ENCODE measurements at regions not wholly inside any gene's neighbourhood (a gene's known extent, or its start where the extent isn't known, plus 50 kb on each side); places are given as distances from the start of the nearest gene placed in this dataset.

DNA sequence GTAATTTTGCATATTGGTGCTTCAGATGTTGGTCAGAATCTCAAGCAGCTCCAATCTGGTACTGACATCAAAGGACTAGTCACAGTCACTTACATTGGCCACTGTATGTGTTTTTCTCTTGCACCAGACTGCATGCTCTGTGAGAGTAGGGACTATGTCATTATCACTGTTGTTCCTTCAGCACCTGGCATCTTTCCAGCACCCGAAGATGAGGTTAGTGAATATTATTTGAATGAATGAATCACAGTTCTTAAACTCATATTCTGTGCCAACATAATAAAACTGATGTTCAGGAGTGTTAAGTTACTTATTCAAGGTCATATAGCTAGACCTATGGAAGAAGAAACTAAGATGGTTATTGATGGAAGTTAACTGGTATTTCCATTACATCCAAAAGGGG lies 204.5 kb upstream of the TBX3 start:
- no peak for TF ChIP-seq EZH2phosphoT487 (IDR thresholded peaks at IDR 0.05; ENCODE audit: borderline replicate concordance, low read depth)
- no peak for TF ChIP-seq CTCF (IDR thresholded peaks at IDR 0.05)
- no peak for TF ChIP-seq RAD21 (IDR thresholded peaks at IDR 0.05; ENCODE audit: low read length)
- TF ChIP-seq SMC3 (IDR thresholded peaks at IDR 0.05; ENCODE audit: low read depth, low read length): no peak
- TF ChIP-seq, protein P1, sequence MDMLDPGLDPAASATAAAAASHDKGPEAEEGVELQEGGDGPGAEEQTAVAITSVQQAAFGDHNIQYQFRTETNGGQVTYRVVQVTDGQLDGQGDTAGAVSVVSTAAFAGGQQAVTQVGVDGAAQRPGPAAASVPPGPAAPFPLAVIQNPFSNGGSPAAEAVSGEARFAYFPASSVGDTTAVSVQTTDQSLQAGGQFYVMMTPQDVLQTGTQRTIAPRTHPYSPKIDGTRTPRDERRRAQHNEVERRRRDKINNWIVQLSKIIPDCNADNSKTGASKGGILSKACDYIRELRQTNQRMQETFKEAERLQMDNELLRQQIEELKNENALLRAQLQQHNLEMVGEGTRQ (IDR thresholded peaks at IDR 0.05; ENCODE audit: borderline replicate concordance, low read depth, low read length): no peak
- TF ChIP-seq JUND (IDR thresholded peaks at IDR 0.05): no peak
- TF ChIP-seq, protein P2, sequence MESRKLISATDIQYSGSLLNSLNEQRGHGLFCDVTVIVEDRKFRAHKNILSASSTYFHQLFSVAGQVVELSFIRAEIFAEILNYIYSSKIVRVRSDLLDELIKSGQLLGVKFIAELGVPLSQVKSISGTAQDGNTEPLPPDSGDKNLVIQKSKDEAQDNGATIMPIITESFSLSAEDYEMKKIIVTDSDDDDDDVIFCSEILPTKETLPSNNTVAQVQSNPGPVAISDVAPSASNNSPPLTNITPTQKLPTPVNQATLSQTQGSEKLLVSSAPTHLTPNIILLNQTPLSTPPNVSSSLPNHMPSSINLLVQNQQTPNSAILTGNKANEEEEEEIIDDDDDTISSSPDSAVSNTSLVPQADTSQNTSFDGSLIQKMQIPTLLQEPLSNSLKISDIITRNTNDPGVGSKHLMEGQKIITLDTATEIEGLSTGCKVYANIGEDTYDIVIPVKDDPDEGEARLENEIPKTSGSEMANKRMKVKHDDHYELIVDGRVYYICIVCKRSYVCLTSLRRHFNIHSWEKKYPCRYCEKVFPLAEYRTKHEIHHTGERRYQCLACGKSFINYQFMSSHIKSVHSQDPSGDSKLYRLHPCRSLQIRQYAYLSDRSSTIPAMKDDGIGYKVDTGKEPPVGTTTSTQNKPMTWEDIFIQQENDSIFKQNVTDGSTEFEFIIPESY (IDR thresholded peaks at IDR 0.05; ENCODE audit: borderline replicate concordance, low read depth): no peak
- TF ChIP-seq MAX (IDR thresholded peaks at IDR 0.05; ENCODE audit: low read depth): no peak
- TF ChIP-seq POLR2AphosphoS5 (IDR thresholded peaks at IDR 0.05; ENCODE audit: low read depth, low read length): no peak
- TF ChIP-seq GABPA (IDR thresholded peaks at IDR 0.05; ENCODE audit: low read depth): no peak

Measured in SK-N-SH (cell line).